Tibial nerve (tissue), 4 donors: ENCODE measurements at regions not wholly inside any gene's neighbourhood (a gene's known extent, or its start where the extent isn't known, plus 50 kb on each side); places are given as distances from the start of the nearest gene placed in this dataset.

Experiments
- DNase-seq, 2 donors: peaks; one replicate each; pipeline ENCODE4 v3.0.0-alpha.2; 2019; ENCODE audit warnings: low spot score in 2 of 2
- H3K27ac ChIP-seq, 4 donors: fragments of 200-600 bp; sonication (generic) in 3 of 4; one replicate each; pipeline ENCODE4 v1.5.1; 2017 to 2019; ENCODE audit warnings: mild to moderate bottlenecking in 1 of 4
- H3K27me3 ChIP-seq, 2 donors: fragments of 200-600 bp; sonication (generic) in 1 of 2; one replicate each; pipeline versions ENCODE4 v1.5.1 to v1.6.0; 2017 to 2019
- H3K36me3 ChIP-seq, 3 donors: fragments of 200-600 bp; sonication (generic); one replicate each; pipeline ENCODE4 v1.5.1; 2018 to 2019
- H3K4me1 ChIP-seq, 4 donors: fragments of 200-600 bp; sonication (generic) in 3 of 4; one replicate each; pipeline ENCODE4 v1.5.1; 2017 to 2019
- H3K4me3 ChIP-seq, 4 donors: fragments of 200-600 bp; sonication (generic) in 3 of 4; one replicate each; pipeline ENCODE4 v1.5.1; 2017 to 2019; ENCODE audit warnings: mild to moderate bottlenecking in 1 of 4, moderate library complexity in 1 of 4
- H3K9me3 ChIP-seq, 4 donors: fragments of 200-600 bp; sonication (generic) in 3 of 4; one replicate each; pipeline ENCODE4 v1.5.1; 2017 to 2019
- EP300 ChIP-seq, 2 donors: sonication (generic); formaldehyde crosslinking; IDR thresholded peaks; one replicate each; pipeline ENCODE4 v1.6.1; 2017; ENCODE audit warnings: antibody characterized with exemption in 2 of 2, mild to moderate bottlenecking in 1 of 2
- POLR2A ChIP-seq, 2 donors: fragments of 450-650 bp; IDR thresholded peaks; one replicate each; pipeline ENCODE4 v1.6.1; 2017; ENCODE audit warnings: antibody characterized with exemption in 2 of 2, mild to moderate bottlenecking in 2 of 2, moderate library complexity in 2 of 2
- WGBS, 2 donors: methylation state at CpG; one replicate each; pipeline ENCODE4 v1.1.5; 2018; 5-methylcytosine and 5-hydroxymethylcytosine counted together
- TF ChIP-seq, protein P1 (sequence below), 5 experiments: fragments of 200-600 bp in 3 of 5; fragments of 450-650 bp in 2 of 5; sonication (generic) in 3 of 5; IDR thresholded peaks; one replicate each; pipeline ENCODE4 v1.5.1; 2016 to 2019; ENCODE audit warnings: antibody characterized with exemption in 5 of 5, mild to moderate bottlenecking in 3 of 5, moderate library complexity in 2 of 5

DNA sequence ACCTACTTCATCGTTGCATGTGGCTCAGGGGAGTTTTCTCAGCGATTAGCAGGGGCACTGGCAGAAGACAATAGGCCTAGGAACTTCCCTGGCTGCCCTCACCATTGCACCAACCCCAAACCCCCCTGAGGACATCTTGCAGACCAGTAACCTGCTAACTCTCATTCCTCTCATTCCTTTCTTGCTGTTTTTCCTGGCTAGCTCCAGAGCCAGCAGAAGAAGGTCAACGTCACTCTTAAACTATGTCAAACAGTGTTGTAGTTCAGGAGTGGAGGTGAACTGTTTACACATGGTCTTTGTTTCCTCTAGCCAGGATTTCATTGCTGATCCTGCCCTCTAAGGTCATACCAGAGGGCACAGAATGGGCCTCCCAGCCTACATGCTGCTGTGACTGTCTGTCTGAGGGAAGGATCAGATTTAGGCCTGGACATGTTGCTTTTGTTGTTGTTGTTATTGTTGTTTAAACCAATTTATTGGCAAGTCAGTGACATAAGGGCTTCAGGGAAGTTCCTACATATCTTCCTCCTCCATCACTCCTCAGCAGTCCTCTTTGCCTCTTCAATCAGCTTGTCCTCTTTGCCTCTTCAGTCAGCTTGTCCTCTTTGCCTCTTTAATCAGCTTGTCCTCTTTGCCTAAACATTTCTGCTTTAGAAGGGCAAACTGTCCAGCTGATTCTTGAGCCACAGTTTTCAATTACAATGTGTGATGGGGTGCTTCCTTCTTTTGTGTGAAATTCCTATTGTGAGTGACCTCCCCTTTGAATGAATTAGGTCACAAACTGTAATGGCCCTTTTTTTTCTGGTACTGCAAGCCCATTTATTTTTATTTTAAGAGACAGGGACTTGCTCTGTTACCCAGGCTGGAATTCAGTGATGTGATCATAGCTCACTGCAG, 471.9 kb upstream of the TNP1 start:
- Histone ChIP-seq H3K27me3 (no peaks in the 10 kb centered on the region), H3K36me3 (no peaks in the 10 kb centered on the region), H3K27ac (peak overlapping the region in 2 of 4 donors; percentile 13 to 29), H3K4me1 (peaks cover 0 to 33% (median 7%) of the 10 kb centered on the region in 4 donors), H3K4me3 (no peak overlapping the region), H3K9me3 (no peaks in the 10 kb centered on the region)
- TF ChIP-seq POLR2A (IDR thresholded peaks at IDR 0.05) (no peak), EP300 (IDR thresholded peaks at IDR 0.05) (peak in 1 of 2 donors; percentile 47)
- DNase-seq: no peak
- 26 to 43% methylated on average over 3 of the region's 3 CpGs for WGBS, 2 donors

DNA sequence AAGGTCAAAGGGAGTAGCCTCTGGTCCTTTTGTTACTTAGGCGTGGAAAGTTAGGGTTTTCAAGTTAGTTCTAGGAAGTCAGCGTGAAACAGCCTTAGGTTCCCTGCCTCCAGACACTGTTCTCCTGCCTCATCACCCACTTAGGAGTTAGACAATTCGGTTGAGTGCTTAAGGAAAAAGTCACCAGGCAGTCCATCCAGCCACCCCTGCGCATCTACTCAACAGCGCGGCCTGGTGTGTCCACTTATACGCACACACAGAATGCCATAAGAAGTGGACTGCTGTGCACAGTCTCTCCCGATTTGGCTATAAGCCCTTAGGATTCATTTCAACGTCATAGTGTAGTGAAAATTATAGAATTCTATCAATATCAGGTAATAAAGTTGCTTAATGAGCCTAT, 470.8 kb upstream of the TNP1 start:
- Histone ChIP-seq H3K9me3 (no peaks in the 10 kb centered on the region), H3K27ac (no peak overlapping the region), H3K27me3 (no peaks in the 10 kb centered on the region), H3K4me1 (peaks cover 0 to 41% (median 7%) of the 10 kb centered on the region in 4 donors), H3K4me3 (no peak overlapping the region), H3K36me3 (no peaks in the 10 kb centered on the region)
- no peak for DNase-seq
- no peak for TF ChIP-seq POLR2A (IDR thresholded peaks at IDR 0.05)
- TF ChIP-seq, protein P1, sequence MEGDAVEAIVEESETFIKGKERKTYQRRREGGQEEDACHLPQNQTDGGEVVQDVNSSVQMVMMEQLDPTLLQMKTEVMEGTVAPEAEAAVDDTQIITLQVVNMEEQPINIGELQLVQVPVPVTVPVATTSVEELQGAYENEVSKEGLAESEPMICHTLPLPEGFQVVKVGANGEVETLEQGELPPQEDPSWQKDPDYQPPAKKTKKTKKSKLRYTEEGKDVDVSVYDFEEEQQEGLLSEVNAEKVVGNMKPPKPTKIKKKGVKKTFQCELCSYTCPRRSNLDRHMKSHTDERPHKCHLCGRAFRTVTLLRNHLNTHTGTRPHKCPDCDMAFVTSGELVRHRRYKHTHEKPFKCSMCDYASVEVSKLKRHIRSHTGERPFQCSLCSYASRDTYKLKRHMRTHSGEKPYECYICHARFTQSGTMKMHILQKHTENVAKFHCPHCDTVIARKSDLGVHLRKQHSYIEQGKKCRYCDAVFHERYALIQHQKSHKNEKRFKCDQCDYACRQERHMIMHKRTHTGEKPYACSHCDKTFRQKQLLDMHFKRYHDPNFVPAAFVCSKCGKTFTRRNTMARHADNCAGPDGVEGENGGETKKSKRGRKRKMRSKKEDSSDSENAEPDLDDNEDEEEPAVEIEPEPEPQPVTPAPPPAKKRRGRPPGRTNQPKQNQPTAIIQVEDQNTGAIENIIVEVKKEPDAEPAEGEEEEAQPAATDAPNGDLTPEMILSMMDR (IDR thresholded peaks at IDR 0.05): no peak
- TF ChIP-seq EP300 (IDR thresholded peaks at IDR 0.05): no peak
- 89 to 94% methylated on average over 9 of the region's 9 CpGs for WGBS, 2 donors

GRCh38 chr2:217329023-217329431, 469.2 kb upstream of the TNP1 start:
- TF ChIP-seq, protein P1 (IDR thresholded peaks at IDR 0.05): no peak
- TF ChIP-seq EP300 (IDR thresholded peaks at IDR 0.05) (no peak), POLR2A (IDR thresholded peaks at IDR 0.05) (no peak)
- peaks cover 0 to 41% (median 7%) of the 10 kb centered on the region in 4 donors for H3K4me1 ChIP-seq
- peak overlapping the region in 1 of 4 donors; percentile 6 for H3K27ac ChIP-seq
- peaks cover 0 to 6% (median 2%) of the 10 kb centered on the region in 4 donors for H3K9me3 ChIP-seq
- no peak for DNase-seq
- 56 to 60% methylated on average over 4 of the region's 4 CpGs for WGBS, 2 donors
- H3K36me3 ChIP-seq: no peaks in the 10 kb centered on the region
- H3K4me3 ChIP-seq: no peak overlapping the region
- H3K27me3 ChIP-seq: no peaks in the 10 kb centered on the region

DNA sequence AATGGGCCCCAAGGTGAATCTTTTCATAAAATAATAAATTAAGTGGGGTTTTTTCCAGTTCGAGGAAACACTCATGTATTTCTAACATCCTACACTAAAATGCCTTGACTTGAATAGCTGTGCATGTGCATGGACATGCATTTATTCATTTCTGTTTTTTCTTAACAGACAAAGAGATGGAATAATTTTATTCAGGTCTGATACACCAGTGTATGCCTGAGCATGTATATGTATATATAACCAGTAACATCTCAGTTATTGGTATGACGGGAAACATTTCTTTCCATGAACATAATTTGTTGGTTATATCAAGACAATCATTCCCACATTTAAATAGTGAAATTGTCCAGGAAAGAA, 468.7 kb upstream of the TNP1 start:
- 71 to 76% methylated on average over 2 of the region's 2 CpGs for WGBS, 2 donors
- no peak for DNase-seq
- Histone ChIP-seq H3K4me1 (peaks cover 0 to 39% (median 7%) of the 10 kb centered on the region in 4 donors), H3K9me3 (peaks cover 0 to 11% (median 2%) of the 10 kb centered on the region in 4 donors), H3K4me3 (no peak overlapping the region), H3K36me3 (no peaks in the 10 kb centered on the region), H3K27ac (no peak overlapping the region), H3K27me3 (no peaks in the 10 kb centered on the region)
- TF ChIP-seq, protein P1 (IDR thresholded peaks at IDR 0.05): no peak
- no peak for TF ChIP-seq EP300 (IDR thresholded peaks at IDR 0.05)
- no peak for TF ChIP-seq POLR2A (IDR thresholded peaks at IDR 0.05)

- H3K4me1 ChIP-seq: peaks cover 0 to 34% (median 7%) of the 10 kb centered on the region in 4 donors
Observed at GRCh38 chr2:217327953-217328621, 468.2 kb upstream of the TNP1 start.

More at GRCh38 chr2:217327953-217328621, 468.2 kb upstream of the TNP1 start:
- Histone ChIP-seq H3K27ac (no peak overlapping the region), H3K27me3 (no peaks in the 10 kb centered on the region), H3K4me3 (no peak overlapping the region), H3K9me3 (peaks cover 0 to 15% (median 2%) of the 10 kb centered on the region in 4 donors), H3K36me3 (no peaks in the 10 kb centered on the region)
- DNase-seq: no peak
- TF ChIP-seq EP300 (IDR thresholded peaks at IDR 0.05): no peak
- TF ChIP-seq, protein P1 (IDR thresholded peaks at IDR 0.05): no peak
- TF ChIP-seq POLR2A (IDR thresholded peaks at IDR 0.05): no peak
- 86 to 92% methylated on average over 3 of the region's 3 CpGs for WGBS, 2 donors
